Neural cell (in vitro differentiated cells): ENCODE measurements at regions not wholly inside any gene's neighbourhood (a gene's known extent, or its start where the extent isn't known, plus 50 kb on each side); places are given as distances from the start of the nearest gene placed in this dataset.

Experiments
- H2AFZ ChIP-seq: fragments of 200-600, 300-800 bp; sonication (generic), shearing (Covaris generic); 2 replicates; pipeline ENCODE4 v1.6.0; 2014; ENCODE audit warnings: low read depth, mild to moderate bottlenecking, antibody characterized with exemption, low read length, moderate library complexity
- H3F3A ChIP-seq: fragments of 200-600 bp; shearing (Covaris generic); 2 replicates; pipeline ENCODE4 v1.6.1; 2016; ENCODE audit warnings: mild to moderate bottlenecking, moderate library complexity, mixed read lengths, antibody characterized with exemption, low read length; ENCODE audit not compliant: insufficient read depth, poor library complexity, severe bottlenecking
- H3K27ac ChIP-seq: fragments of 200-600, 300-800 bp; sonication (generic), shearing (Covaris generic); 2 replicates; pipeline ENCODE4 v1.5.1; 2014; ENCODE audit warnings: mild to moderate bottlenecking, low read length, moderate library complexity
- H3K27me3 ChIP-seq: fragments of 300-800, 200-600 bp; sonication (generic), shearing (Covaris generic); 2 replicates; pipeline ENCODE4 v1.6.0; 2014; ENCODE audit warnings: mild to moderate bottlenecking, low read depth, low read length, moderate library complexity; ENCODE audit not compliant: insufficient read depth
- H3K36me3 ChIP-seq: fragments of 300-800, 200-600 bp; sonication (generic), shearing (Covaris generic); 2 replicates; pipeline ENCODE4 v1.5.1; 2014; ENCODE audit warnings: mild to moderate bottlenecking, antibody characterized with exemption, low read length, moderate library complexity; ENCODE audit not compliant: insufficient read depth
- H3K4me2 ChIP-seq: fragments of 300-800, 200-600 bp; sonication (generic), shearing (Covaris generic); 2 replicates; pipeline ENCODE4 v1.6.0; 2014; ENCODE audit warnings: mild to moderate bottlenecking, low read length
- H3K4me3 ChIP-seq: fragments of 300-800, 200-600 bp; sonication (generic), shearing (Covaris generic); 2 replicates; pipeline ENCODE4 v1.5.1; 2014; ENCODE audit warnings: mild to moderate bottlenecking, low read length, moderate library complexity
- H3K79me2 ChIP-seq: fragments of 200-600 bp; shearing (Covaris generic); replicated peaks from 2 replicates; pipeline ENCODE4 v1.6.0; 2014; ENCODE audit warnings: mild to moderate bottlenecking, low read length, moderate library complexity; ENCODE audit not compliant: insufficient read depth
- H3K9ac ChIP-seq: fragments of 300-800, 200-600 bp; sonication (generic), shearing (Covaris generic); 2 replicates; pipeline ENCODE4 v1.6.1; 2016; ENCODE audit warnings: mild to moderate bottlenecking, low read length, mixed read lengths
- H3K9me2 ChIP-seq: fragments of 200-600 bp; shearing (Covaris generic); 2 replicates; pipeline ENCODE4 v1.6.1; 2016; ENCODE audit warnings: mild to moderate bottlenecking, low read length, mixed read lengths; ENCODE audit not compliant: insufficient read depth
- H3K9me3 ChIP-seq: fragments of 200-600, 300-800 bp; sonication (generic), shearing (Covaris generic); 2 replicates; pipeline ENCODE4 v1.6.1; 2016; ENCODE audit warnings: mild to moderate bottlenecking, mixed run types, low read length, moderate library complexity, mixed read lengths
- H4K20me1 ChIP-seq: fragments of 200-600 bp; shearing (Covaris generic); 2 replicates; pipeline ENCODE4 v1.6.1; 2016; ENCODE audit warnings: mild to moderate bottlenecking, mixed run types; ENCODE audit not compliant: insufficient read depth
- CTCF ChIP-seq: fragments of 450-650 bp; IDR thresholded peaks from 2 replicates; pipeline ENCODE4 v1.5.1; 2014; ENCODE audit warnings: antibody characterized with exemption, mild to moderate bottlenecking, moderate library complexity; ENCODE audit not compliant: poor library complexity, severe bottlenecking
- EP300 ChIP-seq: fragments of 450-650 bp; conservative IDR thresholded peaks from 2 replicates; pipeline ENCODE4 v1.6.1; 2014; ENCODE audit warnings: antibody characterized with exemption, mild to moderate bottlenecking, moderate library complexity; ENCODE audit not compliant: poor library complexity, severe bottlenecking
- EZH2 ChIP-seq: fragments of 200-600, 300-800 bp; shearing (Covaris generic), sonication (generic); IDR thresholded peaks from 2 replicates; pipeline ENCODE4 v1.6.1; 2014; ENCODE audit warnings: antibody characterized with exemption, low read length, borderline replicate concordance, mild to moderate bottlenecking; ENCODE audit not compliant: insufficient read depth, poor library complexity, severe bottlenecking
- MXI1 ChIP-seq: fragments of 450-650 bp; conservative IDR thresholded peaks from 2 replicates; pipeline ENCODE4 v1.6.1; 2014; ENCODE audit warnings: antibody characterized with exemption, mild to moderate bottlenecking; ENCODE audit not compliant: poor library complexity, severe bottlenecking
- POLR2AphosphoS5 ChIP-seq: IDR thresholded peaks from 2 replicates; pipeline ENCODE4 v1.6.1; 2012
- RAD21 ChIP-seq: fragments of 450-650 bp; conservative IDR thresholded peaks from 2 replicates; pipeline ENCODE4 v1.6.1; 2014; ENCODE audit warnings: antibody characterized with exemption, mild to moderate bottlenecking, moderate library complexity
- SMC3 ChIP-seq: fragments of 450-650 bp; conservative IDR thresholded peaks from 2 replicates; pipeline ENCODE4 v1.6.1; 2014; ENCODE audit warnings: antibody characterized with exemption, mild to moderate bottlenecking, moderate library complexity; ENCODE audit not compliant: poor library complexity
- TAF1 ChIP-seq: IDR thresholded peaks from 2 replicates; pipeline ENCODE4 v1.6.1; 2012; ENCODE audit warnings: low read depth
- TF ChIP-seq, protein P1 (sequence below): IDR thresholded peaks from 2 replicates; pipeline ENCODE4 v1.6.1; 2012; ENCODE audit warnings: borderline replicate concordance

- no peaks in the 10 kb centered on the region for H3K79me2 ChIP-seq
- no peak overlapping the region for H3K4me2 ChIP-seq
- no peak overlapping the region for H3K27ac ChIP-seq
- H4K20me1 ChIP-seq = no peaks in the 10 kb centered on the region
- H3K9me3 ChIP-seq = no peaks in the 10 kb centered on the region
- H3K9me2 ChIP-seq = no peaks in the 10 kb centered on the region
- no peak overlapping the region for H3K4me3 ChIP-seq
- H2AFZ ChIP-seq = no peak overlapping the region
- no peaks in the 10 kb centered on the region for H3K27me3 ChIP-seq
- TF ChIP-seq SMC3 = no peak
- TF ChIP-seq EP300 = no peak
- TF ChIP-seq POLR2AphosphoS5 = no peak
- TF ChIP-seq EZH2 = no peak
- no peak for TF ChIP-seq TAF1
- no peak for TF ChIP-seq RAD21
- TF ChIP-seq MXI1 = no peak
- no peak for TF ChIP-seq CTCF
- TF ChIP-seq, protein P1, sequence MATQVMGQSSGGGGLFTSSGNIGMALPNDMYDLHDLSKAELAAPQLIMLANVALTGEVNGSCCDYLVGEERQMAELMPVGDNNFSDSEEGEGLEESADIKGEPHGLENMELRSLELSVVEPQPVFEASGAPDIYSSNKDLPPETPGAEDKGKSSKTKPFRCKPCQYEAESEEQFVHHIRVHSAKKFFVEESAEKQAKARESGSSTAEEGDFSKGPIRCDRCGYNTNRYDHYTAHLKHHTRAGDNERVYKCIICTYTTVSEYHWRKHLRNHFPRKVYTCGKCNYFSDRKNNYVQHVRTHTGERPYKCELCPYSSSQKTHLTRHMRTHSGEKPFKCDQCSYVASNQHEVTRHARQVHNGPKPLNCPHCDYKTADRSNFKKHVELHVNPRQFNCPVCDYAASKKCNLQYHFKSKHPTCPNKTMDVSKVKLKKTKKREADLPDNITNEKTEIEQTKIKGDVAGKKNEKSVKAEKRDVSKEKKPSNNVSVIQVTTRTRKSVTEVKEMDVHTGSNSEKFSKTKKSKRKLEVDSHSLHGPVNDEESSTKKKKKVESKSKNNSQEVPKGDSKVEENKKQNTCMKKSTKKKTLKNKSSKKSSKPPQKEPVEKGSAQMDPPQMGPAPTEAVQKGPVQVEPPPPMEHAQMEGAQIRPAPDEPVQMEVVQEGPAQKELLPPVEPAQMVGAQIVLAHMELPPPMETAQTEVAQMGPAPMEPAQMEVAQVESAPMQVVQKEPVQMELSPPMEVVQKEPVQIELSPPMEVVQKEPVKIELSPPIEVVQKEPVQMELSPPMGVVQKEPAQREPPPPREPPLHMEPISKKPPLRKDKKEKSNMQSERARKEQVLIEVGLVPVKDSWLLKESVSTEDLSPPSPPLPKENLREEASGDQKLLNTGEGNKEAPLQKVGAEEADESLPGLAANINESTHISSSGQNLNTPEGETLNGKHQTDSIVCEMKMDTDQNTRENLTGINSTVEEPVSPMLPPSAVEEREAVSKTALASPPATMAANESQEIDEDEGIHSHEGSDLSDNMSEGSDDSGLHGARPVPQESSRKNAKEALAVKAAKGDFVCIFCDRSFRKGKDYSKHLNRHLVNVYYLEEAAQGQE = no peak
- no peaks in the 10 kb centered on the region for H3F3A ChIP-seq
- no peak overlapping the region for H3K9ac ChIP-seq
- H3K36me3 ChIP-seq = no peaks in the 10 kb centered on the region
These were observed 65.4 kb upstream of the HDDC2 start for GRCh38 chr6:125367036-125367782.

DNA sequence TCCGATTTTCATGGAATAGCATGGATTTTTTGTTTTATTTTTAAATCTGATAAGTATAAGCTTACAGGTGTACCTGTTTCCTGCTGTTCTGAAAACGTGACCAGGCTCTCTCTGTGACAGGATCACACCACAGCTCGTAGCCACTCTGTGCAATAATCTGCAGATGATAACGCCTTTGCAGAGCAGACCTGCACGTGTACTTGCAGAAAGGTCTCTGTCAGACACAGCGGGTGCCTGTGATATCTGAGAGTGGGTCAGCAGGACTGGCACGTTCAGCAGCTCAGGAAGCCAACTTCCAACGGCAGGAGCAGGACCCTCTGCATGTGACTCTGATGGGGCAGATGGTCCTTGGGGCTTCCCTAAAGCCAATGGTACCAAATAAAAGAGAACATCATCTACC lies 68.6 kb upstream of the HDDC2 start:
- H3K9ac ChIP-seq = no peak overlapping the region

DNA sequence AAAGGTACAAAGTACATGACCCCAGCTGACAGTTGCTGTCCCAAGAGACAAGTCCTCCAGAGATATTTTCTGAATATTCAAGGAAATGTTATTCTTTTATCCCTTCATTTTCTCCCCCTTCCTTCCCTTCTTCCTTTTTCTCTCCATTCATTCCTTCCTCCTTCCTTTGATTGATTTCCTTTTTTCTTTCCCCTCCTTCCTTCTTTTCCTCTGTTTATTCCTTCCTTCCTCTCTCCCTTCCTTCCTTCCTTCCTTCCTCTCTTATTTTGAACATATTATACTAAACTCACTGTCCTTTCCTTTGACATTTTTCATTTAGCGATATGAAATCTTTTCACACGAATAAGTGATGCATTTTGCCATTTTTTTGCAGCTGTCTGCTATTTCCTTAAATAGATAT lies 73.2 kb upstream of the HDDC2 start:
- Histone ChIP-seq H3K36me3 (no peaks in the 10 kb centered on the region), H3K4me3 (no peak overlapping the region), H3K9me3 (no peaks in the 10 kb centered on the region), H2AFZ (no peak overlapping the region), H4K20me1 (no peaks in the 10 kb centered on the region), H3K27me3 (no peaks in the 10 kb centered on the region), H3F3A (no peaks in the 10 kb centered on the region), H3K27ac (no peak overlapping the region), H3K9me2 (no peaks in the 10 kb centered on the region), H3K79me2 (no peaks in the 10 kb centered on the region), H3K9ac (no peak overlapping the region), H3K4me2 (no peak overlapping the region)
- TF ChIP-seq MXI1 = no peak
- no peak for TF ChIP-seq EZH2
- TF ChIP-seq EP300 = no peak
- TF ChIP-seq, protein P1 = no peak
- TF ChIP-seq POLR2AphosphoS5 = no peak
- TF ChIP-seq SMC3 = no peak
- no peak for TF ChIP-seq RAD21
- no peak for TF ChIP-seq TAF1
- TF ChIP-seq CTCF = no peak

More for the DNA sequence above, 68.6 kb upstream of the HDDC2 start:
- H4K20me1 ChIP-seq = no peaks in the 10 kb centered on the region
- no peak overlapping the region for H2AFZ ChIP-seq
- no peaks in the 10 kb centered on the region for H3K9me2 ChIP-seq
- H3F3A ChIP-seq = no peaks in the 10 kb centered on the region
- no peak overlapping the region for H3K27ac ChIP-seq
- H3K27me3 ChIP-seq = no peaks in the 10 kb centered on the region
- H3K4me3 ChIP-seq = no peak overlapping the region
- H3K4me2 ChIP-seq = no peak overlapping the region
- H3K36me3 ChIP-seq = no peaks in the 10 kb centered on the region
- no peaks in the 10 kb centered on the region for H3K79me2 ChIP-seq
- H3K9me3 ChIP-seq = no peaks in the 10 kb centered on the region
- TF ChIP-seq EP300 = no peak
- TF ChIP-seq POLR2AphosphoS5 = peak; percentile 22
